SK-N-MC (cell line): ENCODE measurements at regions not wholly inside any gene's neighbourhood (a gene's known extent, or its start where the extent isn't known, plus 50 kb on each side); places are given as distances from the start of the nearest gene placed in this dataset.

ENCODE experiments used
- EZH2 ChIP-seq: fragments of 200-600 bp; sonication (generic); IDR thresholded peaks from one replicate; pipeline ENCODE4 v1.6.1; 2017; ENCODE audit warnings: antibody characterized with exemption
- POLR2AphosphoS5 ChIP-seq: IDR thresholded peaks from 2 replicates; pipeline ENCODE4 v1.6.1; 2012; ENCODE audit warnings: mild to moderate bottlenecking, low read depth, low read length, borderline replicate concordance

DNA sequence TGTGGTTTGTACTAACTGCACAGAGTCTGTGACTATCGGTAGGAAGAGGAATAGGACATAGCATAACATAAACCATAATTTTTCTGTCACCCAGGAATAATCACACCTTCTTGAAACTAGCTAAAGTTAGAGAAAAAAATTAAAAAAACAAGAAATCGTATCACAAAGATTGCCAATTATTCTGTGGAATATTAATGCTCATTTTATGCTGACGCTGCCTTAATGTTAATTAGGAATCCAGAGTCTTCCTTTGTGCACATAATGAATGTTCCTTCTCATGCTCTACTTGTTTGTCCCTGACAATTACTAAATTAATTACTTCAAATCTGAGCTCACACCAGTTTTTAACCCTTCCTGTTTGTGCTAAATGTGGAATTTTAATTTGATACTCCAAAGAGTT lies 772.7 kb upstream of the EPHA5 start:
- TF ChIP-seq POLR2AphosphoS5: no peak
- no peak for TF ChIP-seq EZH2
